GM21526 (cell line): ENCODE measurements at regions not wholly inside any gene's neighbourhood (a gene's known extent, or its start where the extent isn't known, plus 50 kb on each side); places are given as distances from the start of the nearest gene placed in this dataset.
"Not testable (repeated sequence)": the region's sequence is repeated elsewhere in the genome, so short reads cannot be mapped to it uniquely, and the experiment has no call there.

Experiments
- ATAC-seq: cut with Tn5 transposase; IDR thresholded peaks from one replicate; pipeline ENCODE4 v1.9.1; 2021; ENCODE audit warnings: moderate library complexity; ENCODE audit not compliant: unreplicated experiment, low FRiP score

DNA sequence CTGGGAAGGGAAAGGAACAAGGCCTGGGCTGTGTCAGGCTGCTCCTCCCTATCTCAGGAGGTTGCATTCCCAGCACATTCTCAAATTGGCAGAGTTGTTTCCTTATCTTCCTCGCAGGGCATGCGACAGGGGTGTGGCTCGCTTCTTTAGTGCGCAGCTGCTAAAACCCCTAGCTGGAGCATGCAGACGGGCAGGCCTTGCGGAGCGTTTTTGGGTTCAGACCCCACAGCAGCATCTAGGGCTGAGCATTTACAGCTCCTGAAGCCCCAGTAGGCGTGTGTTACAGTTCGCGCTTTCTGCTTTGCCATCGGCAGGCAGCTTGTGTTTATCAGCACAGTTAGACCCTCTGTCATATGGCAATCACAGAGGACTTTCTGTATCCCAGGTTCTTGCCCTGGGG, 392.4 kb downstream of the TECRL start:
- no peak for ATAC-seq

DNA sequence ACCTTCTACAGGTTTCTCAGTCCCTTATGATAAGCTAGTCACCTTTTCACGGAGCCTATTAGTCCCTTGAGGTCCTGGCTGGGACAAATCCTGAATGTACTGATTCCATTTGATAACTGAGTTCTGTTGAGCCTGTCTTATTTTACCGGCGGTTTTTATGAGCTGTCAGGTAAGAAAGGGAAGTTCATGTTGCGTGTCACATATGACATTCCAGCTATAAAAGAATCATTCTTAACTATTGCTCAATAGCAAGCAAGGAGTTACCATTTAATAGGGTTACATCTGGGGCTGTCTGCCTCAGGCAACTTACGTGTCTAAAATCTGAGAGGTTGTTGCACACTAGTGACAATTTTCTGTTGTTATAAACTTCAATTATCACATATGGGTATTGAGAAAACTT, 394.6 kb downstream of the TECRL start:
- no peak for ATAC-seq

DNA sequence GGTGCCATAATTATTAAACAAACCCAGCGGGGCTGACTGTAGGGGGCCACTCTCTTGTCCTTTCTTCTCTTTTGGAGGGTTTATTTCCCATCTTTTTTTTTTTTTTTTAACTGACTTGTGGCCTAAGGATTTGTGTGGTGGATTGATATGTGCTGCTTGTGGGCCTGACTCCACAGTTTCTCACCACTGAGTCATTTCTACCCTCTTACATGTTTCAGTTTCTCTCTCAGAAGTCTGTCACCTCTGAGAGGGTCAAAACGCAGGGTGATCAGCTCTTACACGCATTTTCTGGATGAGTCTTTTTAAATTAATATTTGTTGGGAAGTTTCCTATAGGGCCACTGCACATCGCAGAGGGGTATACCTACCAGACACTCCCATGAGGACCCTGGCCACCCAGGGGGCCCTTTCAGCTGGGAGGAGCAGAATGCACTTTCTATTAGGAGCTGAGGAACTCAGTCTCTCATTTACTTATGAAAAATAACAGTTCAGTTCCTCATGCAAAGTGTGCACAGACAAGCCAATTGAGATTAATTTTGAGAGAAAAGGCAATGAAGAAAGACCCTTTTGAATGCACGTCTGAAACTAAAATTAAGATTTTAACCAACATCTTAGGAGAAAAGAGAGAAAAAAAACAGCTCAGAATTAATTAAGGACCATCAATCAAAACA, 407.9 kb downstream of the TECRL start:
- ATAC-seq = no peak

DNA sequence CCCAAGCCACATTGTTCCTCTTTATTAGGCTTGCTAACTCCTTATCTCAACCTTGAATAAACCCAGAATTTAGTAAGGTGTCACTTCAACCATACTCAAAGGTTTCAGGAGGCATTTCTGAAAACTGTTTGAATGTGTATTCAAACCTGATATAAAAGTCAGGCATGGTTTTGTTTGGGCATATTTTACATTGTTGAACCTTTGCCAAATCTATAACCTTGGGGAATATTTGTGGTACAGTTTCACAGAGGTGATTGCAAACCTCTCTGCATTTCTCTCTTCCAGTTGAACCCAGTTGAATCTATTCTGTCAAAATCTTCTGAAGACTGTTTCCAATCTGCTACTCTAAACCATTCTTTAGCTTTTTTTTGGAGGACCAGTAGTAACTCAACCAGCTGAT, 409.0 kb downstream of the TECRL start:
- ATAC-seq = no peak

DNA sequence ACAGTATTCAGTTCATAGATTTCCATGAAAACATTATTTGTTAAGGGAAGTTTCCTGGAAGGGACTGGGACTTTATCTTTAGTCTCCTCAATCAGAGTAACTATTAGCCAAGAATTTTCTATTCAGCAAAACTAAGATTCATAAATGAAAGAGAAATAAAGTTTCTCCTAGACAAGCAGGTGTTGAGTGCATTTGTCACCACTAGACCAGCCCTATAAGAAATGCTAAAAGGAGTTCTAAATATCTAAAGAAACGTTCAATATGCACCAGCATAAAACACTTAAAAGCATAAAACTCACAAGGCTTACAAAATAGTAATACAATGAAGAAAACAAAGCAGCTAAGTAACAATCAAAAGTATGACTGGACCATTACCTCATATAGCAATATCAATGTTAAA, 423.0 kb downstream of the TECRL start:
- ATAC-seq = no peak

DNA sequence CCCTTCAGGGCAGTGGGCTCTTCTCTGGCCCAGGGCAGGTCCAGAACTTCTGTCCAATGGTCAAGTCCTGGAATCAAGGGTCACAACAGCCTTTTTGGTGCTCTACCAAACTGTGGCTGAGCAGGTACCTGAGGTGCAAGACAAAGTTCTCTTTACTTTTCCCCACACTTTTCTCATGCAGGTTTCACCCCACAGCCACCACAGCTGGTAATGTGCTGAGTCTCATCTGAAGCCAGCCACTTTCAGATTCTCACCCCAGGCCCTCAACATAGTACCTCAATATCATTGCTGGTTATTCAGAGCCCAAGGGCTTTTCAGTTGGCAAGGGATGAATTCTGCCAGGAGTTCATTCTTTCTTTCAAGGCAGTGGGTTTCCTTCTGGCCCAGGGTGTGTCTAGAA, 426.0 kb downstream of the TECRL start:
- no peak for ATAC-seq

DNA sequence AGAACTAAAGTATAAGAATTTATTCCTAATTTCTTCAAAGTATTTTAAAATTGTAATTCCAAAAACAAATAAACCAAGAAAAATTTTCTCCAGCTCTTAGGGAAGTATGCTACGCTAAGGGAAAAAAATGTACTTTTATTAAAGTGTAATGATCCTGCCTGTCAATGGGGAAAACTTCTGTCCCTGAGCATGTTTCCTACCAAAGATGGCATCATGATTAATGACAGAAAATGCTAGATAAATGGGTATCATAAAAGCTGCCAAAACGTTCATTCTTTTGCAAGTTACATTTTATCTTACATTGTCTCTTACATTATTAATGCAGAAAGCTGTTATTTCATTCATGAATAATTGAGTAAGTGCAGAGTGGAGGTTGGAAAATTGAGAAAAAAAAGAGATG, 443.4 kb downstream of the TECRL start:
- no peak for ATAC-seq

DNA sequence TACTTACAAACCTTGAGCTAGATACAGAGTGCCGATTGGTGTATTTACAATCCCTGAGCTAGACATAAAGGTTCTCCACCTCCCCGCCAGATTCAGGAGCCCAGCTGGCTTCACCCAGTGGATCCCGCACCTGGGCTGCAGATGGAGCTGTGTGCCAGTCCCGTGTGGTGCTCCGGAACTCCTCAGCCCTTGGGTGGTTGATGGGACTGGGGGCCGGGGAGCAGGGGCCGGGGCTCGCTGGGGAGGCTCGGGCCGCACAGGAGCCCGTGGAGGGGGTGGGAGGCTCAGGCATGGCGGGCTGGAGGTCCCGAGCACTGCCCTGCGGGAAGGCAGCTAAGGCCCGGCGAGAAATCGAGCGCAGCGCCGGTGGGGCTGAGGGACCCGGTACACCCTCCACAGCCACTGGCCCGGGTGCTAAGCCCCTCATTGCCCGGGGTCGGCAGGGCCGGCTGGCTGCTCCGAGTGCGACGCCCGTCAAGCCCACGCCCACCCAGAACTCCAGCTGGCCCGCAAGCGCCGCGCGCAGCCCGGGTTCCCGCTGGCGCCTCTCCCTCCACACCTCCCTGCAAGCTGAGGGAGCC, 466.5 kb downstream of the TECRL start:
- not testable (repeated sequence) for ATAC-seq

DNA sequence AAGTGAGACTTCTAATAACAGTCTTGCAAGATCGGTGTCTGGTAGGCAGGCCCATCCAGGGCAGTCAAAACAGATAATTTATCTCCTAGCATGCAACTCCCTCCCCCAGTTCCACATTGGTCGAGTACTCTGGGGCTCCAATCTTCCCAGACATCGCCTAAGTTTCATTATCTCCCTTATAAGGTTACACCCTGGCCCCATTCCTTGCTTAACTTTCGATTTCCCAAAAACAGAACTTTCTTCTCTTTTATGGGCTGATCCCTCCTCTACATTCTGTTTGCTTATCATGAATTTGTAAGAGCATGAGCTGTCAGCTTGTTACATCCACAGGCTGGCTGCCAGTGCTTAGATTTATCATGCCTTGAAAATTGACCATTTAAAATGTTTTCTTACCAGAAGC, 471.3 kb downstream of the TECRL start:
- no peak for ATAC-seq

DNA sequence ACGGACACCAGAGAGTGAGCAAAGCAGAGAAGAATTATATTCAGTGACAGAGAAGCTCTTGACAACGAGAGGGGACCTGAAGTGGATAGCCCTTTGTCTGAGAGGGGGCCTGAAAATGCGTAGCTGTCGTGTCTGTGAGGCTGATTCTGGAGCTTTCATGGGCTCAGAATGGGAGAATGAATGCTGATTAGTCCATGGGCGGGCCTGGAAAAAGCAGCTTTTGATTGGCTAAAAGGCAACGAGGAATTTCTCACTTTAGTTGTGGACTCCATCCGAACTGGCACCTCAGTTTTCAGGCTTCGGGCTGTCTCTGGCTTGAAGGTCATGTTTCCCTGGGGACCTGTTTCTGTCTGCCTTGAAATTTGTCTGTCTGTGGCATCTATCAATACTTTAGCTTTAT, 487.1 kb downstream of the TECRL start:
- ATAC-seq = no peak

DNA sequence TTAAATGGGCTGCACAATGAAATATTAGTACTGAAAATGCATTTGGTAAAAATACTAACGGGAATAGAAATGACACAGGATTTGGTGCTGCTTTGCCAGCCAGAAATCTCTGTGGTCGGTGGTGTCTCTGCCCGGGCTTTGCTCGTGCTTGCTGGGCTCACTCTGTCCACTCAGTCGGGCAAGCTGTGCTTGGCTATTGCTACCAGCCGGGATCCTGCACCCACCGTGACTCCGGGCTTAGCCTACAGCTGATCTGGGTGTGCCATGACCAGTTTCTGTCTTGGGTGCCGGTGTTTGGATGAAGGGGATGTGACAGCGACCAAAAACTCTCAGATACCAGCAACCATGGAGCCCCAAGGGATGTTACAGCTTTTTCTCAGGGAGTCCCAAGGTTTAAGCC, 487.7 kb downstream of the TECRL start:
- no peak for ATAC-seq

DNA sequence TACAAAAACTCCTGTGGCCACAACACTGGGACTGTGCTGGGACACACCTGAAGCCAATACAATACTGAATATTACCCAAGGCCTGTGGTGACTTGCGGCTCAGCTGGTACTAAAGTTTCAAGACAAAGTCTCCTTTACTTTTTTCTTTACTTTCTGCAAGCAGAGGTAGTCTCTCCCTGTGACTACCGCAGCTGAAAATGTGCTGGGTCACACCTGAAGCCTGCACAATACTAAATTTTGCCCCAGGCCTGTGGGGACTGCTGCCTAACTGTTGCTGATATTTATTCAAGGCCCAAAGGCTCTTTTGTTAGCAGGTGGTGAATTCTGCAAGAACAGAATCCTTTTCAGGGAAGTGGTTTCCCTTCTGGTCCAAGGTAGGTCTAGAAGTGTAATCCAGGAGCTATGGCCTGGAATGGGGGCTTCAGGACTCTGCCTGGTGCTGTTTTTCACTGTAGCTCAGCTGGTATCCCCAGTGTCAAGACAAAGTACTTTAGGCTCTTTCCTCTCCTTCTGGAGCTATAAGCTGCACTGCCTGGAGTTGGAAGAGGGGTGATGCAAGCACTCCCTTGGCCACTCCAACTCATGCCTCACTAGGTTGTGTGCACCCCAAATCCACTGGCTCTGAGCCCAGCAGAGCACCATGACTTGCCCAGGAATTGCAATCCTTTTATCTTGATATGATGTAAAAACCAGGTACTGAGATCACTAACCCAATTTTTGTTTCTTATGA, 489.4 kb downstream of the TECRL start:
- ATAC-seq = no peak

DNA sequence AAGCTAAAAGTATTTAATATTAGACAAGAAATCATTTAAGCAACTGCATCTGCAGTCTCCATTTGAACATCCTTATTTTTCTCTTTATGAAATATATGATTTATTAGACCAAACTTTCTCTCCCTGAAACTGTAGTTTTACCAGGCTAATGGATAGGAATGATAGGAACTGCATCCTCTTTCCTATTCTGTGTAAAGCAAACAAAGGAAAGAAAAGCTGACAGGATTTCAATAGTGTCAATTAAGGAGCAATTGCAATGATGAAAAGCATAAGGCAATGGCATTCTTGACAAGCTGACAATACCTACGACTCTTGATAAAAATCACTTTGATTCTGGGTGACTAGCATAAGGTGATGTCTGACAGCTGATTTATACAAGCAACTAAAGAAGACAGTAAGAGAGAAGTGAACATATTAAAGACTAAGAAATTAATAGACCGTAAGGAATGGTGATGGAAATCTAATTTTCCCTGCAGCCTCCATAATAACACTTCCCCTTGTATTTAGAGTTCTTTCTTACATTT, 502.5 kb downstream of the TECRL start:
- no peak for ATAC-seq

DNA sequence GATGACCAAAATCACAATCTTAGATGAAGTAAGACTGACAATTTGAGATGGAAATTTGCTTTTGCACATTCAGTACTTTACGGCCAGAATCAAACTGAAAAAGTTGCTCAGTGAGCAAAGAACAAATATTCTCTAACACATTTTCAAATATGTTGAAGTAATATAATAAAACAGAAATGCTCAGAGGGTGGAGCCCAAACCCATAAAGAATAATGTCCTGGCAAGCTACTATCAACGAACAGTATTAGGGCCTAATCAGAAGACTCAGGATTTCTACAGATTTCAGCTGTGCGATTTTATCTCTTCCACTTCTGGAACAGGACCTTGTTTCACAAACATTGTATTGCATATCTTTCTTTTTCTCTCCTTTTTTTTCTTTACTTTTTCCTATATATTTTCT, 505.0 kb downstream of the TECRL start:
- ATAC-seq = no peak

DNA sequence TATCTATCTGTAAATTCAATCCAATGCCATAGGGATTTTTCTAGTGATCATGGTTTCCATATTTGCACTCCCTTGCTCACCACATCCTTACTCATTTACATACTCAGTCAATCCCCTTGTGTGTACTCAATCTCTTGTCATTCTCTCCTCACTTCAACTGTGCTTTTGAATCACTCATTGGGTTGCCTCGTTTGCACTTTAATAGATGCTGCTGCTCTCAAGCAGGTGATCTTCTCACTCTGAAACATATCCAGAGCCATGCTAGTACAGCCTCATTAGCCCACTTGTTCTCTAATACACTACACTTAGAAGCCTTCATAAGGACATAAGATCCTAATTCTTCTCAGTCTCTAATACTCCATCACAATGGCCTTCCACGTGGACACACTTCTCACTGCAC, 507.9 kb downstream of the TECRL start:
- no peak for ATAC-seq

DNA sequence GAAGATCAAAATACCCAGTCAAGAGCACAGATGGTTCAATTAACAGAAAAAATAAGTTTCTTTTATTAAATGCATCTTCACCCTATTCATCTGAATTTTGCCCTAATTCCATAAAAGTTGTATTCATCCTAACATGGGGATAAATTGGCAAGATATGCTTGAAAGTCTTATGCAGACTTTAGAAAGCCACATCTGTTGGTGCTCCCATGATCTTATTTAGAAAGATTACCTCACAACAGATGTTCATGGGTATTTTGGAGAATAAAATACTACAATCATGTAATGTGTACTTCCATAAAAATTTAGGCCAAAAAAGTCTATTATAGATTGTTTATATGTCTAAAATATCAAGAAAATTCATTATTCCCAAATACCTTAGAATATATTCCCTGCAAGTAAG, 510.3 kb downstream of the TECRL start:
- no peak for ATAC-seq

DNA sequence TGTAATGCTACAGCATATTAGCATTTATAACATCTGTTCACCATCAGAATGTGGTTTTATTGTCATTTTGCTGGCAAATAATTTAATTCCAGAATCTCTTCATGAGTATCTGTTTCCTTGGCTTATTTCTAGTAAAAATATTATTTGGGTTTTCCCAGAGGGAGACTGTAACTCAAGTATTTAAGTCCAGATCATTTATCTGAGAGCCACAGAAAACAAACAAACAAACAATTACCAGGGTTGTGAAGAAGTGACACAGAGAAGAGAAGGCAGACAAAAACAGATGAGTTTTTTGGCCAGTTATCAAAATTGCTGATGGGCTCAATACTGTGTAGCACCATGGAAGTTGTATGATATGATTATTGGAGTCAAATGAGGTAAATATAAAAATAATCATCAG, 515.1 kb downstream of the TECRL start:
- no peak for ATAC-seq

DNA sequence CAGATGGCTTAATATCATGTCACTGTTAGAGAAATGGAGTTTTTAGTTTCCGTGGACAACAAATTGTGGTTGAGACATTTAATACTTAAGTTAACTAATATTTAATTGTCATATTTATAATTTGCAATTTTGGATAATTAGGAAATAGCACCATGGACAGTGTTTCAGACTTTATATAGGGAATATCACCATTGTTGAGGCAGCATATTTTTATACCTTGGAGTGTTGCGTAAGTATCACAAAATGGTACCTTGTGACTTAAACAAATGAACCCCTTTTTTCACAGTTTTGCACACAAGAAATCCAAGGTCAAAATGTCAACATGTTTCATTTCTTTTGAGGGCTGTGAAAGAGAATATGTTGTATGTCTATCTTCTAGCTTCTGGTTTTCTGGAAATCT, 539.9 kb downstream of the TECRL start:
- ATAC-seq = no peak

DNA sequence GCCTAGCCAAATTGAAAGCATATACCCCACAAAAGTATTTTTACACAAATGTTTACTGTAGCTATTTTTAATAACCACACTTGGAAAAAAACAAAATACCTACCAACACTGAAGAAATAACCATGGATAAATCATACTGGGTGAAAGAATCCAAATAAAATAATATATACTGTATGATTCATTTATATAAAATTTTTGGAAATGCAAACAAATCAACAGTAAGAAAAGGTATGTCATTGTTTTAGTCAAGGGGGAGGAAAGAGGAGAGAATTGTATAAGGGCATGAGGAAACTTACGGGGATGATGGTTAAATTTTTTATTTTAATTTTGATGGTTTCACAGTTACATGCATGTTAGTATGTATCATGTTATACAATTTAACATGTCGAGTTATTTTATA, 557.8 kb downstream of the TECRL start:
- no peak for ATAC-seq

DNA sequence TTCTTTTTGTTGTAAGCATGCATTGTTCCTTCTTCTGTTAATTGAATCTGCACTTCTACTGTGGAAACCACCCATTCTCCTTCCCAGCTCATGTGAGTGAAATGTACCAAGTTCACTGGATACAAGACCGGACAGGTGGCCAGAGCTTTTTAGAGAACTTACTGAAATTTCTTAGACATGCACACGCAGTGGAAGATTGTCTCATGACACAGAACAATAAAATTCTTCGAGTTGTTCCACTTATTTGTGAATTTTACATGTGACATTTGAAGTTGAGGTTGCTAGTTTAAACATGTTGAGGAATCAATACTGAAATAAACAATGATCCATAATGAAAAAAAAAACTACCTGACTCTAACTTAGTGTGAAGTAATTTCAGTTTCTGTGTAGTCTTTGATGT, 568.0 kb downstream of the TECRL start:
- ATAC-seq = no peak

DNA sequence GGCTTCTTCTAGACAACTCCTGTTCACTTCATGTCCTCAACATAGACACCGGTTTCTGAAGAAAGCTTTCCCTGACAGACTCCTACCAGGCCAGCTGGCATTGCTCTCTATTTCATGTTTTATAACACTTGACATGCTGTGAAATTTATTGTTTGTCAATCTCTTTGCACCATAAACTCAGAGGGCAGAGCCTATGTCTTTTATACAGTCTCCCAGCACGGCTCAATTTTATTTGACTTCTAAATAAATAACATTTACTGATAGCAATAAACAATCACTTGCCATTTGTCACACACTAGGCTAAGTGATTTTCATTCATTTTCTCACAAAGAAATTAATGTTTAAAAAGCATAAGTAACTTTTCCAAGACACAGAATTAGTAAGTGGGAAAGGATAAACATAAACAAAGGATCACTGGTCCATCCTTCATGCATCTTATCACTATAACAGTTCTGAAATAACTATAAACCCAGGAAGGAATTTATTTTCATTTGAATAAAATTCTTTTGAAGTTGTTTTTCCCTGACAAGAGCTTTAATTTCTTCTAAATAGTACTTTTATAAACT, 577.6 kb downstream of the TECRL start:
- ATAC-seq = no peak
